ENCODE measurements at regions not wholly inside any gene's neighbourhood (a gene's known extent, or its start where the extent isn't known, plus 50 kb on each side); places are given as distances from the start of the nearest gene placed in this dataset.

GRCh38 chr3:177474652-177475355 lies 277.5 kb upstream of the TBL1XR1 start:
- Histone ChIP-seq H3K4me3 (no peak overlapping the region), H3K9me3 (no peaks in the 10 kb centered on the region), H3K27ac (no peak overlapping the region), H3K36me3 (no peaks in the 10 kb centered on the region), H3K27me3 (no peaks in the 10 kb centered on the region), H3K4me1 (peaks cover 3 to 23% (median 6%) of the 10 kb centered on the region in 4 donors)
- TF ChIP-seq CTCF (IDR thresholded peaks at IDR 0.05) = no peak
- DNase-seq = no peak
- intact Hi-C loops (cut with DNase I; ENCODE audit: low total_unique reads) = no loop called here

GRCh38 chr3:177475356-177475665 lies 278.0 kb upstream of the TBL1XR1 start:
- H3K27ac ChIP-seq = no peak overlapping the region
- no peak for TF ChIP-seq CTCF (IDR thresholded peaks at IDR 0.05)
- no peak for DNase-seq

GRCh38 chr3:177476495-177476894 lies 279.2 kb upstream of the TBL1XR1 start:
- peaks cover 3 to 23% (median 6%) of the 10 kb centered on the region in 4 donors for H3K4me1 ChIP-seq
- H3K4me3 ChIP-seq = no peak overlapping the region
- H3K27ac ChIP-seq = no peak overlapping the region
- H3K36me3 ChIP-seq = no peaks in the 10 kb centered on the region
- no peaks in the 10 kb centered on the region for H3K9me3 ChIP-seq
- intact Hi-C loops (cut with DNase I; ENCODE audit: low total_unique reads) = no loop called here
- no peak for DNase-seq
- TF ChIP-seq CTCF (IDR thresholded peaks at IDR 0.05) = no peak
- no peaks in the 10 kb centered on the region for H3K27me3 ChIP-seq

More at GRCh38 chr3:177475356-177475665, 278.0 kb upstream of the TBL1XR1 start:
- H3K27me3 ChIP-seq = no peaks in the 10 kb centered on the region
- H3K4me3 ChIP-seq = no peak overlapping the region
- H3K9me3 ChIP-seq = no peaks in the 10 kb centered on the region
- H3K4me1 ChIP-seq = peaks cover 3 to 23% (median 6%) of the 10 kb centered on the region in 4 donors
- intact Hi-C loops (cut with DNase I; ENCODE audit: low total_unique reads) = no loop called here
- no peaks in the 10 kb centered on the region for H3K36me3 ChIP-seq

GRCh38 chr3:177476921-177477435 lies 279.7 kb upstream of the TBL1XR1 start:
- H3K36me3 ChIP-seq = no peaks in the 10 kb centered on the region
- DNase-seq = no peak
- H3K9me3 ChIP-seq = no peaks in the 10 kb centered on the region
- no peak for TF ChIP-seq CTCF (IDR thresholded peaks at IDR 0.05)
- H3K4me1 ChIP-seq = peaks cover 3 to 25% (median 6%) of the 10 kb centered on the region in 4 donors
- H3K27ac ChIP-seq = no peak overlapping the region
- H3K27me3 ChIP-seq = no peaks in the 10 kb centered on the region
- intact Hi-C loops (cut with DNase I; ENCODE audit: low total_unique reads) = no loop called here
- no peak overlapping the region for H3K4me3 ChIP-seq

- intact Hi-C loops (cut with DNase I; ENCODE audit: low total_unique reads) = no loop called here
- Histone ChIP-seq H3K27ac (peak overlapping the region; percentile 27 to 69), H3K27me3 (no peaks in the 10 kb centered on the region), H3K9me3 (no peaks in the 10 kb centered on the region), H3K4me1 (peaks cover 3 to 38% (median 10%) of the 10 kb centered on the region in 4 donors), H3K4me3 (no peak overlapping the region), H3K36me3 (no peaks in the 10 kb centered on the region)
- no peak for TF ChIP-seq CTCF (IDR thresholded peaks at IDR 0.05)
- peak; percentile 48 to 68 for DNase-seq
Observed at GRCh38 chr3:177478170-177478867, 281.0 kb upstream of the TBL1XR1 start.
